ENCODE measurements at regions not wholly inside any gene's neighbourhood (a gene's known extent, or its start where the extent isn't known, plus 50 kb on each side); places are given as distances from the start of the nearest gene placed in this dataset.

DNA sequence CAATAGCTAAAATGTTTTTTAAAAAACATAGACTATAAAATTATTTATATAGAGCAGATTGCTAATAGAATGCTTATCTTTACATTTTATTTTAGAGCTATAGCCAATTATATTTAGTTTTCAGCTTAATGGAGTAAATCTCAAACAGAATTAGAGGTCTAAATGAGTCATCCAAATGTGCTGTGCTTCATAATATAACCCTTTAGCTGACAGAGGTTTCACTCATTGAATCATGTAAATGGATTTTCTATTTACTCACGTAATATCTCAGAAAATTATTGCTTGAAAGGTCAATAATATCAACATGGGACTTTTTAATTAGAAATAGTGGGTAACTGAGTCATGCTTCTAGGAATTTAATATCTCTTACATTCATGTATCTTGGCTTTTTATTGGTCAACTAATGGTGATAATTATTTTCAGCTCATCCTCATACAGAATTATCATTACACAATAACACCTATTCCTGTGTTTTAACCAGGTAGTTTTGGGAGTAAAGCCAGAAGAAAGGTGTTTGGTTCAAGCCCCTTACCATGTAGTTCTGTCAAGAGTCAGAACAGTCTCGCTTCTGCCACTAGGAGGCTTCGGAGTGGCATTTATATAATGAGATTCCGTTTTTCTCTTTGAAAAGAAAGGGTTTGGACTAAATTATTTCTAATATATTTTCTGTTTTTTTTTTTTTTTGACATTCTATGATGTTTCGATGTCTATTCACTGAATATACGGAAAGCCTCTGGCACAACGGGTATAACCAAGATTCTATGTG, 217.6 kb downstream of the CDH7 start:
- TF ChIP-seq, protein P1, sequence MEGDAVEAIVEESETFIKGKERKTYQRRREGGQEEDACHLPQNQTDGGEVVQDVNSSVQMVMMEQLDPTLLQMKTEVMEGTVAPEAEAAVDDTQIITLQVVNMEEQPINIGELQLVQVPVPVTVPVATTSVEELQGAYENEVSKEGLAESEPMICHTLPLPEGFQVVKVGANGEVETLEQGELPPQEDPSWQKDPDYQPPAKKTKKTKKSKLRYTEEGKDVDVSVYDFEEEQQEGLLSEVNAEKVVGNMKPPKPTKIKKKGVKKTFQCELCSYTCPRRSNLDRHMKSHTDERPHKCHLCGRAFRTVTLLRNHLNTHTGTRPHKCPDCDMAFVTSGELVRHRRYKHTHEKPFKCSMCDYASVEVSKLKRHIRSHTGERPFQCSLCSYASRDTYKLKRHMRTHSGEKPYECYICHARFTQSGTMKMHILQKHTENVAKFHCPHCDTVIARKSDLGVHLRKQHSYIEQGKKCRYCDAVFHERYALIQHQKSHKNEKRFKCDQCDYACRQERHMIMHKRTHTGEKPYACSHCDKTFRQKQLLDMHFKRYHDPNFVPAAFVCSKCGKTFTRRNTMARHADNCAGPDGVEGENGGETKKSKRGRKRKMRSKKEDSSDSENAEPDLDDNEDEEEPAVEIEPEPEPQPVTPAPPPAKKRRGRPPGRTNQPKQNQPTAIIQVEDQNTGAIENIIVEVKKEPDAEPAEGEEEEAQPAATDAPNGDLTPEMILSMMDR (IDR thresholded peaks at IDR 0.05), result no peak
- TF ChIP-seq EP300 (IDR thresholded peaks at IDR 0.05), result no peak
- TF ChIP-seq POLR2AphosphoS5 (IDR thresholded peaks at IDR 0.05), result no peak
